ENCODE measurements at regions not wholly inside any gene's neighbourhood (a gene's known extent, or its start where the extent isn't known, plus 50 kb on each side); places are given as distances from the start of the nearest gene placed in this dataset.

- TF ChIP-seq CTCF (optimal IDR thresholded peaks at IDR 0.05 in 1 of 3, IDR thresholded peaks at IDR 0.05 in 1 of 3, conservative IDR thresholded peaks at IDR 0.05 in 1 of 3; ENCODE audit: extremely low read depth in 1 of 3, insufficient read depth in 2 of 3, low read length in 3 of 3) (no peak), EZH2 (IDR thresholded peaks at IDR 0.05; ENCODE audit: low read length) (no peak)
These were observed 560.9 kb upstream of the PCDH9 start for GRCh38 chr13:67791047-67791446.

Measured in keratinocyte (primary cell).